Tibial nerve (tissue), 4 donors: ENCODE measurements at regions not wholly inside any gene's neighbourhood (a gene's known extent, or its start where the extent isn't known, plus 50 kb on each side); places are given as distances from the start of the nearest gene placed in this dataset.

Experiments used
- DNase-seq, 2 donors: peaks; one replicate each; pipeline ENCODE4 v3.0.0-alpha.2; 2019; ENCODE audit warnings: low spot score in 2 of 2
- H3K27ac ChIP-seq, 4 donors: fragments of 200-600 bp; sonication (generic) in 3 of 4; one replicate each; pipeline ENCODE4 v1.5.1; 2017 to 2019; ENCODE audit warnings: mild to moderate bottlenecking in 1 of 4
- H3K27me3 ChIP-seq, 2 donors: fragments of 200-600 bp; sonication (generic) in 1 of 2; one replicate each; pipeline versions ENCODE4 v1.5.1 to v1.6.0; 2017 to 2019
- H3K36me3 ChIP-seq, 3 donors: fragments of 200-600 bp; sonication (generic); one replicate each; pipeline ENCODE4 v1.5.1; 2018 to 2019
- H3K4me1 ChIP-seq, 4 donors: fragments of 200-600 bp; sonication (generic) in 3 of 4; one replicate each; pipeline ENCODE4 v1.5.1; 2017 to 2019
- H3K4me3 ChIP-seq, 4 donors: fragments of 200-600 bp; sonication (generic) in 3 of 4; one replicate each; pipeline ENCODE4 v1.5.1; 2017 to 2019; ENCODE audit warnings: mild to moderate bottlenecking in 1 of 4, moderate library complexity in 1 of 4
- H3K9me3 ChIP-seq, 4 donors: fragments of 200-600 bp; sonication (generic) in 3 of 4; one replicate each; pipeline ENCODE4 v1.5.1; 2017 to 2019
- EP300 ChIP-seq, 2 donors: sonication (generic); formaldehyde crosslinking; IDR thresholded peaks; one replicate each; pipeline ENCODE4 v1.6.1; 2017; ENCODE audit warnings: antibody characterized with exemption in 2 of 2, mild to moderate bottlenecking in 1 of 2
- POLR2A ChIP-seq, 2 donors: fragments of 450-650 bp; IDR thresholded peaks; one replicate each; pipeline ENCODE4 v1.6.1; 2017; ENCODE audit warnings: antibody characterized with exemption in 2 of 2, mild to moderate bottlenecking in 2 of 2, moderate library complexity in 2 of 2
- WGBS, 2 donors: methylation state at CpG; one replicate each; pipeline ENCODE4 v1.1.5; 2018; 5-methylcytosine and 5-hydroxymethylcytosine counted together
- TF ChIP-seq, protein P1 (sequence below), 5 experiments: fragments of 200-600 bp in 3 of 5; fragments of 450-650 bp in 2 of 5; sonication (generic) in 3 of 5; IDR thresholded peaks; one replicate each; pipeline ENCODE4 v1.5.1; 2016 to 2019; ENCODE audit warnings: antibody characterized with exemption in 5 of 5, mild to moderate bottlenecking in 3 of 5, moderate library complexity in 2 of 5

DNA sequence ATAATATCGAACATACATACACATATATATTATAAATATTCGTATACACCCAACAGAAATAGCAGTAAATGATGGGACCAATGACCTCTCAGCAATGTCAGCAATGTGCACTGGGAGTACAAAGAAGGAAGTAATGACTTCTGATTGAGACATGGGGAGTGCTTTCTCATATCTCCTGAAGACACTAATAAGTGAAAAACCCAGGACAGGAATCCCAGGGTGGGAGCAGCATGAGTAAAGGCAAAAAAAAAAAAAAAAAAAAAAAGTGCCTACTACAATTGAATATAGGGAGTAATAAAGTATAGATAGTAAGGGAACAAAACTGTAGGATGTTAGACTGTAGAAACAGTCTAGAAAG is 491.3 kb downstream of the IRS1 start:
- H3K27ac ChIP-seq: no peak overlapping the region
- no peak for DNase-seq
- no peaks in the 10 kb centered on the region for H3K9me3 ChIP-seq
- no peaks in the 10 kb centered on the region for H3K4me1 ChIP-seq
- TF ChIP-seq, protein P1, sequence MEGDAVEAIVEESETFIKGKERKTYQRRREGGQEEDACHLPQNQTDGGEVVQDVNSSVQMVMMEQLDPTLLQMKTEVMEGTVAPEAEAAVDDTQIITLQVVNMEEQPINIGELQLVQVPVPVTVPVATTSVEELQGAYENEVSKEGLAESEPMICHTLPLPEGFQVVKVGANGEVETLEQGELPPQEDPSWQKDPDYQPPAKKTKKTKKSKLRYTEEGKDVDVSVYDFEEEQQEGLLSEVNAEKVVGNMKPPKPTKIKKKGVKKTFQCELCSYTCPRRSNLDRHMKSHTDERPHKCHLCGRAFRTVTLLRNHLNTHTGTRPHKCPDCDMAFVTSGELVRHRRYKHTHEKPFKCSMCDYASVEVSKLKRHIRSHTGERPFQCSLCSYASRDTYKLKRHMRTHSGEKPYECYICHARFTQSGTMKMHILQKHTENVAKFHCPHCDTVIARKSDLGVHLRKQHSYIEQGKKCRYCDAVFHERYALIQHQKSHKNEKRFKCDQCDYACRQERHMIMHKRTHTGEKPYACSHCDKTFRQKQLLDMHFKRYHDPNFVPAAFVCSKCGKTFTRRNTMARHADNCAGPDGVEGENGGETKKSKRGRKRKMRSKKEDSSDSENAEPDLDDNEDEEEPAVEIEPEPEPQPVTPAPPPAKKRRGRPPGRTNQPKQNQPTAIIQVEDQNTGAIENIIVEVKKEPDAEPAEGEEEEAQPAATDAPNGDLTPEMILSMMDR (IDR thresholded peaks at IDR 0.05): no peak
- no peak for TF ChIP-seq EP300 (IDR thresholded peaks at IDR 0.05)
- TF ChIP-seq POLR2A (IDR thresholded peaks at IDR 0.05): no peak
- no peaks in the 10 kb centered on the region for H3K27me3 ChIP-seq
- 81 to 86% methylated on average over 2 of the region's 2 CpGs for WGBS, 2 donors
- no peaks in the 10 kb centered on the region for H3K36me3 ChIP-seq
- no peak overlapping the region for H3K4me3 ChIP-seq

DNA sequence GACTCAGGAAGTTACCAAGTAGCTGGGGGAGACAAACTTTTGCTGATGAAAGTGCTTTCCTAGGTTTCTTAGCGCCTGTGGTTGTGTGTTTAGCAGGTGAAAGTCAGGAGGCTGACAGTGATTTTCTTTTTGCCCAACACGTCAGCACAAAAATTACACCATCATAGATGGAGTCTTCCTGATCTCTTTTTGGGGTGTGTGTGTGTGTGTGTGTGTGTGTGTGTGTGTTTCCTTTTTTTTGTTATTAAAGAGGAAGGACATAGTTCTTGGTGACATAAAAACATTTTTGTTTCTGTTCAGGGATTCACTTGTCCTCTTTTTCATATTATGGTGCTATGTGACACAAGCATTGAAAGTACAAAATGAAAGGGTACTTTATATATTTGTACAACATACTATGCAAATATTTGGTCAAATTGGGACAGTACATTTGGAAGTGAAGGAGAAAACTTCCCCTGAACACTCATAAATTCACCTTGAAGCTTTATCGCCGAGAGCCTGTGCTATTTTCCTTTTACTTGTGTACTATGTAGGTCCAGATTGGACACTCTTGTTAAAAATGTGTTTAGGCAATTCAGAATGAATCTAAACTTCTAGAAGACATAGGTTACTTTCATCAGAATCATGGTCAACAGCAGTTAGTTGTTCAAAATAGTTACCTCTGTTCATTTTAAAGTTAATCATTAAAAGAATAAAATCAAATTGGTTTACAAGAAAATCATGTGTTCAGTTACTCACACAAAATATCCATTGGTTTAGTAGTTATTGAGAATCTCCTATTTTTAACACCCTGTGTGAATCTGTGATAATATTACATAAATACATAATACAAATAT is 491.9 kb downstream of the IRS1 start:
- no peak for DNase-seq
- Histone ChIP-seq H3K4me1 (no peaks in the 10 kb centered on the region), H3K4me3 (no peak overlapping the region), H3K9me3 (no peaks in the 10 kb centered on the region), H3K27ac (no peak overlapping the region), H3K27me3 (no peaks in the 10 kb centered on the region), H3K36me3 (no peaks in the 10 kb centered on the region)
- WGBS, 2 donors: 91 to 92% methylated on average over 4 of the region's 4 CpGs
- TF ChIP-seq EP300 (IDR thresholded peaks at IDR 0.05): no peak
- TF ChIP-seq, protein P1 (IDR thresholded peaks at IDR 0.05): no peak
- no peak for TF ChIP-seq POLR2A (IDR thresholded peaks at IDR 0.05)

DNA sequence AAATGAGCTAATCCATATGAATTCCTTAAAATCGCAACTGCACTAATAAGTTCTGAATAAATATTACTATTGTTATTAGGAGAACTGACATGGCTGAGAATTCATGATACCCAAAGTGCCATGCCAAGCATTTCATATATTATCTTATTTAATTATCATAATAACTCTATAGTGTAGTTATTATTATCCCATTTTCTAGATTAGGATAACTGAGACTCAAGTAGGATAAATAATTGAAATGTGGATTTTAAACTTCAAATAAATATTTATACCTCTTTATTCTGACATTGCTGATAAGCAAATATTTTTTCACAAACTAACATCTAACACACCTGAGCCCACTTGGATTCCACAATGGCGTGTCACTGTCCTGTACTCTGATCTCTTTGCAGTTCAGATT is 492.7 kb downstream of the IRS1 start:
- H3K9me3 ChIP-seq: no peaks in the 10 kb centered on the region
- WGBS, 2 donors: 93 to 97% methylated on average over 2 of the region's 2 CpGs
- H3K36me3 ChIP-seq: no peaks in the 10 kb centered on the region
- H3K27ac ChIP-seq: no peak overlapping the region
- TF ChIP-seq EP300 (IDR thresholded peaks at IDR 0.05) (no peak), POLR2A (IDR thresholded peaks at IDR 0.05) (no peak)
- TF ChIP-seq, protein P1 (IDR thresholded peaks at IDR 0.05): no peak
- no peaks in the 10 kb centered on the region for H3K4me1 ChIP-seq
- no peaks in the 10 kb centered on the region for H3K27me3 ChIP-seq
- no peak overlapping the region for H3K4me3 ChIP-seq
- DNase-seq: no peak

DNA sequence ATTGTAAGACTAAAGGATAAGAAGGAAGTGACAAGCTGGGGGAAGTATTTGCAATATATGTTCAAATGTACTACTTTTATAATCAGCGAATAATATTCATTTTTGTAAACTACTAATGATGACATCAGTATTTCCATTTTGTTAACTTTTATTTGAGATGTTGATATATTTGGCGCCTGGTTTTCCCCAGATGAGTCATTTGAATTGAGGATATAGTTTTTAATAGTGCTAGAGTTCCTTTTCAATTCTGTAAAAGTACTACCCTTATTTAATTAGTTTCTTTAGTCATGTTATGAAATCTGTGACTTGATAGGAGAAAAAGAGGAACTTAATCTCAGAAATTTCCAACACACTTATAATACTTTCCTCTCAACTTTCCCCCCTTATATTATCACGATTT is 495.3 kb downstream of the IRS1 start:
- TF ChIP-seq, protein P1 (IDR thresholded peaks at IDR 0.05): no peak
- TF ChIP-seq EP300 (IDR thresholded peaks at IDR 0.05) (no peak), POLR2A (IDR thresholded peaks at IDR 0.05) (no peak)
- no peak overlapping the region for H3K27ac ChIP-seq
- no peak for DNase-seq
- no peaks in the 10 kb centered on the region for H3K36me3 ChIP-seq
- WGBS, 2 donors: 87 to 94% methylated on average over 3 of the region's 3 CpGs
- no peak overlapping the region for H3K4me3 ChIP-seq
- H3K27me3 ChIP-seq: no peaks in the 10 kb centered on the region
- H3K4me1 ChIP-seq: no peaks in the 10 kb centered on the region
- no peaks in the 10 kb centered on the region for H3K9me3 ChIP-seq

DNA sequence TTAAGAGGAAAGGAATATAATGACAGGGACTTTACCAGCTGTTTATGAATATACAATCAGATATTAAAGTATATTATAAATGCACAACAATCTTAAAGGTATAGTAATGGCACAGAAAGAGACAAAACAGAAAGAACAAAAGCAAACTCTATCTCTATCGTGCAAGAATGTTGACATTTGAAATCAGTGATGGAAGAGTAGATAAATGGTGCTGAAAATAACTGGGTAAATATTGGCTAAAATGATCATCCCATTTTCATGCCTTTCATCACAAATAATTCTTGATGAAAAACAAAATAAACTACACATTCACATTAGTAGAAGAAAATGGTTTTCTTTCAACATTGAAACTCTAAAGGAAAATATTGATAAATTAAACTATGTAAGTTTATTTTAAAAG is 495.9 kb downstream of the IRS1 start:
- no peak for DNase-seq
- no peaks in the 10 kb centered on the region for H3K36me3 ChIP-seq
- H3K27me3 ChIP-seq: no peaks in the 10 kb centered on the region
- no peak overlapping the region for H3K27ac ChIP-seq
- no peaks in the 10 kb centered on the region for H3K9me3 ChIP-seq
- TF ChIP-seq EP300 (IDR thresholded peaks at IDR 0.05): no peak
- TF ChIP-seq POLR2A (IDR thresholded peaks at IDR 0.05): no peak
- TF ChIP-seq, protein P1 (IDR thresholded peaks at IDR 0.05): no peak
- no peaks in the 10 kb centered on the region for H3K4me1 ChIP-seq
- WGBS, 2 donors: 15 to 25% methylated on average over 1 of the region's 1 CpG
- no peak overlapping the region for H3K4me3 ChIP-seq
